HG02759 (cell line): ENCODE measurements at regions not wholly inside any gene's neighbourhood (a gene's known extent, or its start where the extent isn't known, plus 50 kb on each side); places are given as distances from the start of the nearest gene placed in this dataset.

ENCODE experiments used
- ATAC-seq: cut with Tn5 transposase; IDR thresholded peaks from one replicate; pipeline ENCODE4 v1.9.1; 2021; ENCODE audit warnings: mild to moderate bottlenecking, moderate library complexity; ENCODE audit not compliant: unreplicated experiment

DNA sequence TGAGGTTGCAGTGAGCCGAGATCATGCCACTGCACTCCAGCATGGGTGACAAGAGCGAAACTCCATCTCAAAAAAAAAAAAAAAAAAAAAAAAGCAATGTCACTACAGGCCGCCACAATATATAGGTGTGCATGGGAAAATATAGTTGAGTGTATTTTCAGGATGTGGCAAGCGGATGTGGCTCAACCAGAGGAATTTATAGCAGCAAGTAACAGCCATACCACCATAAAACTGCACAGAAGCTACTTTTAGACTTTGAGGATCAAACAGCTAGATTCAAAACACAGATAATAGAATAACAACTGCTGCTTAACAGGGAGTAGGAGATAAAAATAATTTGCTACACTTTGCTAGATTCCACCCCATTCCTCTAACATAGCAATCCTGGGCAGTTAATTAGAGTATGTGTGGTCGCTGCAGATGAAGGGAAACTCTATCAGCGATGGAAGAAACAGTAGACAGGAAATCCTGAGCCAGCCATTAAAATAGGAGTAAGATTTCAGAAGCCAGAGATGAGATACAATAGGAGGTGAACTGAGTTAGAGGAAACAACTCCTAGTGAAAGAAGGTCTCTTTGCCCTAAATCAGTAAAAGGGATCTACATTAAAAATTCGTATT, 318.7 kb upstream of the STT3B start:
- peak; percentile 76 for ATAC-seq

DNA sequence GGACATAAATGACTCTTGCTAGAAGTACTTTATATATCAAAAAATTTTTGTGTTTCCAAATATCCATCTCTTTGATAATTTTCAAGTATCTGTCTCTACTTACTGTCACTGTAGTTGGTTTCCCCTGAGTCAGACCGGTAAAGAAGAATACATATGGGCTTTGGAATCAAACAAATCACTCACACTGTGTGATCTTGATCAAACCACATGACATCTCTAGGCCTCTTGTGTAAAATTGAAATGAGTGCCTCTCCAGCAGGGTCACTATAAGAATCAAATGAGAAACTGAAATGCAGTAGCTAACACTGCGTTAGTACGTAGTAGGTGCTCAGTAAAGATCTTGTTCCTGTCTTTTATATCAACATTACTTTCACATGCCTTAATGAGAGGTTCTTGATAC, 314.6 kb upstream of the STT3B start:
- ATAC-seq = no peak

DNA sequence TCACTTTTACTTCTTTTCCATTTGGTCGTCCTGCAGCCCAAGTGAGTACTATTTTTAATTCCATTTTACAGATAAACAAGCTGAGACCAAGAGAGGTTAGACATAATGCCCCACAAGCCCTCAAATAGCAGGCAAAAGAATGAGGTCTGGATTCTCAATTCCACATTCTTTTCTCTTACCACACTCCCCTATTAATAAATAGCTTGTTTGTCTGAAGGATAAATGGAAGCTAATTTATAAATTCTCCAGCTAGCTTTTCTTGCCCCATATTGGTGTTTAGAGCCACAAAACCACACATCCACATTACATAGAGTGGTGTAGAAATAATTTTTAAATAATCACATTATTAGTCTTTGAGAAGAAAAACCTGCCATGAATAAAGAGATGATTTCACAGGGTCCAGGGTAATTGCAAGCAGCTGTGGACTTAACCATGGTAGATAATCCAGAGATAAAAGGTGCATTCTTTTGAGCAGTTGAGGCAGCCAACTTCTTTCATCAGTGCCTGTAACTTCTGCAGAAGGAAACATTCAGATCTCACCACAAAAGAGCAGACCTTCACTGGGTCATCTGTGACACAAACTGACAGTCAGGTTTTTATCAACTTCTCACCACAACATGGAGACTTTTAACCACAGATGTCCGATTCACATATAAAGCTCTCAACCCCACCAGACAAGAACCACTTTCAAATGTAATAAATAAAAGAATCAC, 313.4 kb upstream of the STT3B start:
- ATAC-seq = peak; percentile 75

DNA sequence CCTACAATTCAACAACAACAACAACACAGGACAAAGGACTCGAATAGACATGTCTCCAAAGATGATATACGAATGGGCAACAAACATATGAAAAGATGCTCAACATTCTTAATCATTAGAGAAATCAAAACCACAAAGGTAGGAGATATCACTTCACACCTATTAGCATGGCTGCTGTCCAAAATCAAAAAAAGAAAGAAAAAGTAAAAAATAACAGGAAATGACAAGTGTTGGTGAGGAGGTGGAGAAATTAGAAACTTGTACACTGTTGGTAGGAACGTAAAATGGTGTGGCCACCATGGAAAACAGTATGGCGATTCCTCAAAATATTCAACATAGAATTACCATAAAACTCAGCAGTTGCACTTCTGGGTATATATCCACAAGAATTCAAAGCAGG, 312.3 kb upstream of the STT3B start:
- no peak for ATAC-seq

DNA sequence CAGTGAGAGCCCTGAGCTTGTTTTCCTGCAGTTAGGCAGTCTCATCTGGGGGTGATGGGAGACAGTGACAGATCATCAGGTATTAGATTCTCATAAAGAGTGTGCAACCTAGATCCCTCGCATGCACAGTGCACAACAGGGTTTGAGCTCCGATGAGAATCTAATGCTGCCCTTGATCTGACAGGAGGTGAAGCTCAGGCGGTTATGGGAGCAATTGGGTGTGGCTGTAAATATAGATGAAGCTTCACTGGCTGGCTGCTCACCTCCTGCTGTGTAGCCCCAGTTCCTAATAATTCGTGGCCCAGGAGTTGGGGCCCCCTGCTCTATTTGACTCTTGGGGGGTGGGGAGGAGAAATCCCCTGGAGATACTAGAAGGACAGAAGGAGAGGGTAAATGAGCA, 309.4 kb upstream of the STT3B start:
- ATAC-seq = no peak

DNA sequence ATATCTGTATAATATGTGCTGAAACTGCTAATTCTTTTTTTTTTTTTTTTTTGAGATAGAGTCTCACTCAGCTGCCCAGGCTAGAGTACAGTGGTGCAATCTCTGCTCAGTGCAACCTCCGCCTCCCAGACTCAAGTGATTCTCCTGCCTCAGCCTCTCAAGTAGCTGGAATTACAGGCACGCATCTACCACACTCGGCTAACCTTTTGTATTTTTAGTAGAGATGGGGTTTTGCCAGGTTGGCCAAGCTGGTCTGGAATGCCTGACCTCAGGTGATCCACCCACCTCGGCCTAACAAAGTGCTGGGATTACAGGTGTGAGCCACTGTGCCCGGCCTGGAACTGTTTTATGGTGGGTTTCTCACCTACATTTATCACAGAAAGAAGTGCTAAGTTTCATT, 307.8 kb upstream of the STT3B start:
- ATAC-seq = no peak

DNA sequence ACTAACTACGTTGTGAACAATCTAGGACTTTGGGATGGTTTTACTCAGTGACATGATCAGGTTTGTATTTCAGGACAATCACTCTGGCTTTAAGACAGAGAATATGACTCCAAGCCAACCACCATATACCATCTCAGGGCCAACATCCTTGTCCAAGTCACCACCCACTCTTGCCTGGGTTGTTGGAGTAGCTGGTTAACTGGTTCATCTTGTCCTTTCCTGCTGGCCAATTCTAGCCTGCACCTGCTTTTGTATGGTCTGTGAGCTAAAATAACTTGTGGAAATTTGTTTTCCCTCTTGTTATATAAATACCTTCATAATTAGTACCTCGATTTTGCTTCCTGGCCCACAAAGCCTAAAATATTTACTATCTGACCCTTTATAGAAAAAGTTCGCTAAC, 306.8 kb upstream of the STT3B start:
- no peak for ATAC-seq

DNA sequence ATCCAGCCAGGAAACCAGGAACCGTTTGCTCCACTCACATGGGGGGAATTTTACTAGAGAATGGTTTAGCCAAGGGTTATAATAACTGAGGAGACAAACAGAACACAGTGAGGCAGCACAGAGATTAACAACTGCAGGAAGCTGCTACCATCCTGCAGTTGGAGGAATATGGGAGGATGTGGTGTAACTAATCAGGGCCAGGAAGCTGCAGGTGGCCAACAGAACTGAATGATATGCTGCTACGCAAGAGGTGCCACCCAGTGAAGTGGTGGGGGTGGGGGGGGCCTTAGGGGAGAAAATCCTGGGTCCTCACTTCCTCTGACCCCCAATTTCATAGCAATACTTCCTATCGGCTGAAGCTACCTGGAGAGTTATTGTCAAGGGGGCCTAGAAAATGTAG, 306.4 kb upstream of the STT3B start:
- no peak for ATAC-seq

DNA sequence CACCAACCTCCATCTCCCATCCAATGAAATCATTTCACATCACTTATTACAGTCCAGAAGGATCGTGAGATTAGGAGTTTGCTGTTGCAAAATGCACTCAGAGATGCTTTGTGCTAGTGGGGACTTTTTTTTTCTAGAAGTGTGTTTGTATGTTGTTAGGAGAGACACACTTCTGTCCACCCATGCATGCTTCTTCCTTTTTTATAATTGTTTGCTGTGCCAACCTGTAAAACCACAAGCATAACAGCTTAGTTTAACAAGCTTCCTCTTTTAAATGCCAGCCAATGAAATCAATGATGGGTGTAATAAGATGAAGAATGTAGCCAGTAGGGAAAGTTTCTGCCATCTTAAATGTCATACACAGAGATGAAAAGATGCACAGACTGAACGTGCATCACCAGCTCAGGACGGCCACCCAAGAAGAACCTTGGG, 305.6 kb upstream of the STT3B start:
- ATAC-seq = peak; percentile 53

DNA sequence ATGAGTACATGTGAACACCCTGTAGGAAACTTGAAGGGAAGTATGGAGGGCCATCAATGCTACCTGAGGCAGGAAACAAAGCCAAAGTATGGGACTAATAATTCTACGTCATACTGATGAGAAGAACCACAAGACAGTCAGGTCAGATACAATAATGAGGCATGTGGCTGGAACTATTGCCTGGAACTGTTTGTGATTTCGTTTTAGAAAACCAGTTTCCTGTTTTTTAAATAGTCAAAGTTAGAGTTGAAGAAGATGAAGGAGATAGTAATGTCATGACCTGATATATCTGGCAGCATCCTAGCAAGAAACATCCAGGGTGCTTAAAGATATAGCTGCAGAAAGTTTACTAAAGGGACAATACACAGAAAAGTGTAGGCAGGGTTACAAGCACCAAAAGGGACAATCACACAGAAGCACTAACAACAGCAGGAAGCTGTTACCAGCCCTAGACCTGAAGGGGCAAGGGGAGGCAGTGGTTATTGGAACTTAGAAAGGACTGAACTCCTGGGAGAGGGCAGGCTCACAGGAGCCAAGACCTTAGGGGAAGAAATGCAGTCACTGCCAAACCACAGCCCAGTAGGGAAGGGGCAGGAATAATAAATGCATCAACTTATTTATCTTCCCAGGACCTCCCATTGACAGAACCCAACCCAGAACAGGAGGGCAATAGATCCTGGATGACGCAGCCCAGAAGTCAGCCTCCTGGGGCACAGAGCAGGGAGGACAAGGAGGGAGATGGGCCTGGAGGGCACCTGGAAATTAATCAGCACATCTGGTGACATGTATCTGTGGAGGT, 302.1 kb upstream of the STT3B start:
- peak; percentile 24 for ATAC-seq

DNA sequence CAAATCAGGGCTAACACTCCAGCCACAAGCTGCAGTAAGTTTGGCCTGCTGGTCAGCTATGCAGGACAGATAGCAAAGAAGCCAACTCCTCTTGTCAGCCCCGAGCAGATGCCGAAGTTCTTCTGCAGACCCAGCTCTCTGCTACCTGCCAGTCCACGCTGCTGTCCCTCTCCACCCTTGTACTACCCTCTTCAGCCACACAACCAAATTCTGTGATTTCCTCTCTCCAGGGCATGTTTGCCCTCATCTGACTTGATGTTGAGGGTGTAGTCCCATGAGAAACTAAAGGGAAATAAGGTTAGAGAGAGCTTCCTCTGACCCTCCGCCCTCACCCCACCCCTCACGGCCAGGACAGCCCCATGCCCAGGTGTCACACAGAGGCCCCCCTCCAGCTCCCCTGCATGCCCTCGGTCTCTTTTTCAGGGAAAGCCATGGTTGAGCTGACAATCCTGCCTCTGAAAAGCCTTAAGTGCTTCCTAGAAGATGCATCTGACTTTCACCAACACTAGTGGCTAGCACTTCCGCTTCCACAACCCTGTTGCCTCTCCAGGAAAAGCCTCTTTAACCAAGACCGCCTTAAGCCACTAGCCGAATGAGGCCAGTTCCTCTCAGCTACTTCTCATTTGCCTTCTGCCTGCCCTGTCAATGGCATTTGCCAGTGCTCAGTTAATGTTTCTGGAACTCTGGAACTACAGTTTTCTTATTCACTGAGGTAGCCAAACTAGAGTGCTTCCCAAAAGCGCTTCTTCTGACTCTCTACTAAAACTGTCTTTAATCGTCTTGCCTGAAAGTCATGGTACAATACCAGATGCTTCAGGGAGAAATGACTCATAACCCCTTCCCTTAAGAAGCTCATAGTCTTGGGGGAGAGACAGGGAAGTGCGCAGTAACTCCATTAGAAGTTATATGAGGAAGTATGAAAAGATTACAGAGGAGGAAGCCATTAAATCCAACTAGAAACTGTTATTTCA, 300.4 kb upstream of the STT3B start:
- ATAC-seq = no peak

DNA sequence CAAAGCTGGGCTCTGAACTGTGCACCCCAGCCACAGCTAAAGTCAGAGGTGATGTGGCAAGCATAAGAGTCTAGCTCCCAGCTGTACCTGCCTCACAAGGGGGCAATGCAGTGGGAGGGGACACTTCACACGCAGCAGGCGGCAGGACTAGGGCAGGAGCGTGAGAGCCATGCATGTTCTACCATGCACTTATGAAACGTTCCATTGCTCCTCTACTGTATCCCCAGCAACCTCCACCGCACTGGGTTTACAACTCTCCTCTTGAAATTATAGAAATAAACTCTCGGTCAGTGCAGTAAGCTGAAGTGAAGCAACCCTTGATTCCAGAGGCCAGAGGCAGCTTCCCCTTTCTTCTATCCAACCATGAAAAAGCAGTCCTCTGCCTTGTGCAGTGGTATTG, 298.6 kb upstream of the STT3B start:
- no peak for ATAC-seq

DNA sequence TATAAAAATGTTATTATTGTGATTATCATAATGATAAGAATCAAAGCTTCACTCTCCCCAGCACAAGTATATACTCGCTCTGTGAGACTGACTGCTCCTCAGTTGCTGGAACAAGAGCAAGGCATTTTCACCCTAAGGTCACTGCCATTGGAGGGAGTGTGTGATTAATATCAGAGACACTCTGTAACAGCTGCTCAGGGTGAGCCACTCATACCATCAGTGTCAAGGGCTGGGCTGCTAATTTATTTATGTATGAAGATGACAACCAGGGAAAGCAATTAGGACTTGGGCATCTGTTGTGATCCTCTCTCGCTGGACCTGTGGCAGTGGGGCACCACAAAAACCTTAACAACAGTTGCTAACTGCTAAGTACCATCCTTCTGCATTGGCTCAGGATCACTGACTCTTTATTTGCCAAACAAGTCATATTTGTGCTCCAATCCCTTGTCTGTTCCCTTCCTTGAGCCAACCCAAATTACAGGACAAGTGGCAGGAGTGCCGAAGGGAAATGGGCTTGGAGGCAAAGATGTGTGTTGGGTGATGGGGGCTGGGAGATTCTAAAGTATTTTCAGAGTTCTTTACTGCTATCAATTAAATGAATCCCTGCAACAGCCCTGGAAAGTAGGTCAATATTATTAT, 297.5 kb upstream of the STT3B start:
- ATAC-seq = no peak

DNA sequence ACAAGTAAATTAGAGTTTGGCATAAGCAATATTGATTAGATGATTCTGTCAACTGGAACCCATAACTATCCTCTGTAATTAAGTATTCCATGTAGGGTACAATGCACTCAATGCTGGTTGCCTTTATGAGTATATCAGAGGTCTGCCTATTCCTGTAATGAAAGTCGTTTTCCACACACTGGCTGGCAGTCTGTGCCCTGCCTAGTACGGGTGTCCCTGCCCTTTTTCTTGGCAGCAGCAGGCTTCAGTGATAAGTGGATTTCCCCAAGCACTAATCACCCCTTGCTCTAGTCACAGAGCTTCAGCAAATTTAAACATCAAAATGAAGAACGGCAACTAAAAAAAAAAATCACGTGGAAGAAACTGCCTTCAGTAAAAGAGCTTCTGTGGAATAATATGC, 294.8 kb upstream of the STT3B start:
- ATAC-seq = no peak

DNA sequence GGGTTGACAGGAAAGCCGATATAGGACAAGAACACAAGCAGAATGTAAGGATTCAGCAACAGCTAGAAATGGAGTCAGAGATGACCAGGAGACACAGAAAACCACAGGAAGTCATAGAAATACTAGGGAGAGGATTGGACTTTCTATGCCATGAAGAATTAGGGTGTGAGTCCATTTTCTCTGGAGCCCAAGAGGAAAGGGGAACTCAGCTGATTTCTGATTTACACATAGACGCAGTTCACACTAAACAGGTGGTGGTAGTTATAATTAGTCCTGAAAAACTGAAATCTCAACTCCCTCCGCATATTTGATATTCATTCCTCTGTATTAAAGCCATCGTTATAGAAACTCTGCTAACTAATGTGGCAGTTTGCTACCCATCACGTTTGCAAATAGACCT, 292.7 kb upstream of the STT3B start:
- no peak for ATAC-seq

DNA sequence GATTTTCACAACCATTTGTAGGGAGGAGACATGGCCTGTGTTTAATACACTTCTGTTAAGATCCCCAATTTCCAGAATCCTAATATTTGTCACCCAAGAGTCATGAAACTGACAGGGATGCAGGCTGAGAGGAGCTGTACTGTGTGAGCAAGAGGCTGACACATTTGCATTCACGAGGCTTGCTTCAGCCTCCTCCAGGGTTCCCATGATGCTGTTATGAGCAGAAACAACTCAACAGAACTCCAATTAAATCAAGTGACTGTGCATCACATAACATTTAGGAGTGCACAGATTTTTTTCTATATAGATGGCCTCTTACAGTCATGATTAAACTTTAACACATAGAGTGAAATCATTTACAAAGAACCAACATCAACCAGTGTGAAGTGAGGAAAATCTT, 292.3 kb upstream of the STT3B start:
- ATAC-seq = no peak

DNA sequence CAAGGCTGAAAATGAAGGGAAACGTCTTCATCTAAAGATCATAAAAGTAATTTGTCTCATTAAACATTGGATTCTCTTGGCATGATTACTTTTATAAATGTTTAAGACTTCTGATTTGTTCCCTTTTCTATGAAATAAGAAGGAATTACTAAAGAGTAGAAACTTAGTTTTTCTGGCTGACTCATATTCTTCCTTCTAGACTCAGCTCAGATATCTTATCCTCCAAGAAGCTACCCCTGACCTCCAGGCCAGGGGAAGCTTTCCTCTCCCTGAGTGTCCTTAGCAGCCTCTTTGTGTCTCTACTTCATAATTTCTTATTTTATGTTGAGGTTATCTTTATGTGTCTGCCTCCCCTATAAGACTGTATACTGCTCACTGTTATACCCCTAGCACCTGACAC, 291.9 kb upstream of the STT3B start:
- ATAC-seq = no peak

DNA sequence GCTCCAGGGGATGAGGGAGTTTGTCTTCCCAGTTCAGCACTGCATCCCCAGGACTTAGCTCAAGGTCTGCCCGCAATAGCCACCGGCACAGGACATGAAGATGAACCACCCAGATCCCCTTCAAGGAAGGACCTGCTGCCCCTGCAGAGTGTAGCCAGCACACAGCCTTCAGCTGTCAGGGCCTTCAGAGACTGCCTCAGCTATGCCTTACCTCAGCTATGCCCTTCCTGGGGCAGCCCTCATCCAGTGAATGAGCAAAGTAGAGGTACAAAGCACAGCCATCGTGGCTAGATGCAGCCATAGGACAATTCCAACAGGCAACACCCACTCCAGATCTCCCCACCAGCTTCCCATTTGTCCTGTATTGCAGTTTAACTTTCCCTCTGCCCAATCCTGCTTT, 291.2 kb upstream of the STT3B start:
- peak; percentile 29 for ATAC-seq

DNA sequence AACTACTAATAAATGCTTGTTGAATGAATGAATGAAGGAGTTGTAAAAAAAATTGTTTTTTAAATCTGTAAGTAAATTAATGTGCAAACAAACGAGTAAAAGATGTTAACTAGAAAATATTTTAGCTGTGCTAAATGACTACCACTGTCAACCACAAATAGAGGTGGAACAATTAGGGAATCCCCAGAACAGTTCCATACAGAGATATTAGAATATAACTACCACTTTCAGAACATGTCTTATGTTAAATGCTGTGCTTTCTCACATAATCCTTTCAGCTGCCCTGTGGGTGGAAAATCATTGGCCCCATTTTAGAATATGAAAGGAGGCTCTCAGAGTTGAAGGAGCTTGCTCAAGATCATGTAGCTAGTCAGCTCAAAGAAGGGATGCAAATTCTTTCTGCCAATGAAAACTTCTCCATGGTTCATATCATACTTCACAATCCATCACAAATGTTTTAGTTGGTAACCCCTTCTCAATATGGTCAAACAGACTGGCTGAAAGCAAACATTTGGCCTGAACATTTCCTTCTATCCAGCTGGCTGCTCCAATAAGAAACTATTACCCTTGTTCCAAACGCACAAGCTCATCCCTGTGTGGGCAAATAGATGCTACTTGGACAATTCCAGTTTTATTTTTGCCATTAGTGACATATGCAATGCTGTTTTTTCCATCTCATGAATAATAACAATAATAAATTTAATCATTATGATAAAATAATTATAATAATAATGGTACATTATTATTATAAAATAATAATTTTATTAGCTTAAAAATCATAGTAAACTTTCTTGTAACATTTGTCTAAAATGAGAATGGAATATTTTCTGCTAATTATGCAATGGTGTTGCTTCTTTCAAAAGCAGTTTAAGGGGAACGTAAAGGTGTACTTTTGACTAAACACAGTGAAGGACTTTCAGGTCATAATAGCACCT, 290.4 kb upstream of the STT3B start:
- ATAC-seq = peak; percentile 70
